Left lung (tissue), 4 donors: ENCODE measurements at regions not wholly inside any gene's neighbourhood (a gene's known extent, or its start where the extent isn't known, plus 50 kb on each side); places are given as distances from the start of the nearest gene placed in this dataset.

ENCODE experiments used
- ATAC-seq: fragments of 200-7000 bp; cut with Tn5 transposase; one replicate; pipeline ENCODE4 v1.9.1; 2020; ENCODE audit warnings: moderate library complexity
- DNase-seq, 4 donors: peaks; one replicate each; pipeline ENCODE4 v3.0.0-alpha.2; 2013 to 2020
- H3K27ac ChIP-seq, 2 donors: fragments of 200-600 bp; sonication (generic) in 1 of 2; one replicate each; pipeline versions ENCODE4 v1.5.0 to v1.8.0; 2020 to 2021
- H3K27me3 ChIP-seq, 2 donors: fragments of 200-600 bp; sonication (generic) in 1 of 2; one replicate each; pipeline versions ENCODE4 v1.5.0 to v1.8.0; 2020 to 2021
- H3K36me3 ChIP-seq, 2 donors: fragments of 200-600 bp; sonication (generic) in 1 of 2; one replicate each; pipeline versions ENCODE4 v1.5.0 to v1.8.0; 2020 to 2021
- H3K4me1 ChIP-seq, 2 donors: fragments of 200-600 bp; one replicate each; pipeline ENCODE4 v1.8.0; 2021
- H3K4me3 ChIP-seq, 2 donors: fragments of 200-600 bp; sonication (generic) in 1 of 2; one replicate each; pipeline versions ENCODE4 v1.5.0 to v1.8.0; 2020 to 2021; ENCODE audit warnings: mild to moderate bottlenecking in 1 of 2
- H3K9me3 ChIP-seq, 2 donors: fragments of 200-600 bp; sonication (generic) in 1 of 2; one replicate each; pipeline versions ENCODE4 v1.5.0 to v1.8.0; 2020 to 2021
- intact Hi-C, 2 donors: fragments of 100-400 bp; cut with DNase I; formaldehyde crosslinking; loops; one replicate each; pipeline versions ENCODE4 v1.11.2 to v1.14.2; 2022
- TF ChIP-seq, protein P1 (sequence below), 2 donors: fragments of 200-600 bp; sonication (generic) in 1 of 2; IDR thresholded peaks; one replicate each; pipeline versions ENCODE4 v1.5.0 to v1.8.0; 2021; ENCODE audit warnings: antibody characterized with exemption in 2 of 2
- donor health status: DM: no; HTN: yes; CAD: no.
- donor health status: DM: no; HTN: no; CAD: no.

DNA sequence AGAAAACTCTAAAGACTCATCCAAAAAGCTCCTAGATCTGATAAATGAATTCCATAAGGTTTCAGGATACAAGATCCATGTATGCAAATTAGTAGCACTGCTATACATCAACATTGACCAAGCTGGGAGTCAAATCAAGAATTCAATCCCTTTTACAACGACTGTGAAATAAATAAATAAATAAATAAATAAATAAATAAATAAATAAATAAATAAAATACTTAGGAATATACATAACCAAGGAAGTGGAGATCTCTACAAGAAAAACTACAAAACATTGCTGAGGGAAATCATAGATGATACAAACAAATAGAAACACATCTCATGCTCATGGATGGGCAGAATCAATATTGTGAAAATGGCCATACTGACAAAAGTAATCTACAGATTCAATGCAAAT, 132.0 kb upstream of the NRSN1 start:
- TF ChIP-seq, protein P1, sequence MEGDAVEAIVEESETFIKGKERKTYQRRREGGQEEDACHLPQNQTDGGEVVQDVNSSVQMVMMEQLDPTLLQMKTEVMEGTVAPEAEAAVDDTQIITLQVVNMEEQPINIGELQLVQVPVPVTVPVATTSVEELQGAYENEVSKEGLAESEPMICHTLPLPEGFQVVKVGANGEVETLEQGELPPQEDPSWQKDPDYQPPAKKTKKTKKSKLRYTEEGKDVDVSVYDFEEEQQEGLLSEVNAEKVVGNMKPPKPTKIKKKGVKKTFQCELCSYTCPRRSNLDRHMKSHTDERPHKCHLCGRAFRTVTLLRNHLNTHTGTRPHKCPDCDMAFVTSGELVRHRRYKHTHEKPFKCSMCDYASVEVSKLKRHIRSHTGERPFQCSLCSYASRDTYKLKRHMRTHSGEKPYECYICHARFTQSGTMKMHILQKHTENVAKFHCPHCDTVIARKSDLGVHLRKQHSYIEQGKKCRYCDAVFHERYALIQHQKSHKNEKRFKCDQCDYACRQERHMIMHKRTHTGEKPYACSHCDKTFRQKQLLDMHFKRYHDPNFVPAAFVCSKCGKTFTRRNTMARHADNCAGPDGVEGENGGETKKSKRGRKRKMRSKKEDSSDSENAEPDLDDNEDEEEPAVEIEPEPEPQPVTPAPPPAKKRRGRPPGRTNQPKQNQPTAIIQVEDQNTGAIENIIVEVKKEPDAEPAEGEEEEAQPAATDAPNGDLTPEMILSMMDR (IDR thresholded peaks at IDR 0.05) = no peak
- H3K9me3 ChIP-seq = peaks cover 0 to 11% of the 10 kb centered on the region in 2 donors
- H3K27ac ChIP-seq = no peak overlapping the region
- no peaks in the 10 kb centered on the region for H3K27me3 ChIP-seq
- DNase-seq = no peak
- ATAC-seq = no peak
- intact Hi-C loops = no loop called here
- H3K4me3 ChIP-seq = no peak overlapping the region
- H3K36me3 ChIP-seq = no peaks in the 10 kb centered on the region
- H3K4me1 ChIP-seq = no peaks in the 10 kb centered on the region

DNA sequence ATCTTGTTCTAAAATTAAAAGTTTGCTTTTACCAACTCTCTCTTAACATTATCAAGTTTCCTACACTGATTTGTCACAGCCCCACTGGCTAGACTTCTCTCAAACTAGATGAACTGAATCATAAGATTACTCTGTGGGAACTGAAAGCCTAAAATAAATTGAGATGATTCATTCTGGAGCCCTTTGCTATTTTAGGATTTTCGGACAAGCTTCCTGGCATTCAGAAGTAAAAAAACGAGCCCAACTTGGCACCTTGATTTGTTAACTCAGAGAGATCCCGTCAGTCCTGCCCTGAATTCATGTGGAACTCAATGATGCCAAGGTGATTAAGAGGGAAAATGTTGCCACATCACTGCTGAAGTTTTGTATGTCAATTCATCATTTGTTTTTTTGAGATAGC, 122.0 kb upstream of the NRSN1 start:
- no peak overlapping the region for H3K27ac ChIP-seq

DNA sequence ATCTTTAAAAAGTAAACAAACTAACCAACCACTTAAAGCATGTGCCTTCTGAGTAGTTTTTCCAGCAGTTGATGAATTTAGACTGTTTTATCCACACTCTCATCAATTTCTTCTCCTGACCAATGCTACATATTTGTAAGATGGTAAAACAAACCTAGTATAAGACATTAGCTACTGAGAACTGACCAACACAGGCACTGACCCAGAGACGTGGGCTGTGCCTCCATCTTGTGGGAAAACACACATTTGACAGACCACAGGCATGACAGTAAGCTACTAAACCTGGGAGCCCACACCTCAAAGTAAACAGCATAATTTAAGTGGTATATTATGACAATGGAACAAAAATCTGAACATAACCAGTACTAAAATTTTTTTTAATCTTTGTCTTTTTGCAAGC, 121.4 kb upstream of the NRSN1 start:
- H3K4me3 ChIP-seq = no peak overlapping the region
- intact Hi-C loops = no loop called here
- no peak overlapping the region for H3K27ac ChIP-seq
- ATAC-seq = peak; percentile 15
- H3K9me3 ChIP-seq = no peaks in the 10 kb centered on the region
- DNase-seq = no peak
- no peaks in the 10 kb centered on the region for H3K36me3 ChIP-seq
- TF ChIP-seq, protein P1 (IDR thresholded peaks at IDR 0.05) = no peak
- no peaks in the 10 kb centered on the region for H3K27me3 ChIP-seq
- H3K4me1 ChIP-seq = no peaks in the 10 kb centered on the region

More for the DNA sequence above, 122.0 kb upstream of the NRSN1 start:
- H3K36me3 ChIP-seq = no peaks in the 10 kb centered on the region
- H3K27me3 ChIP-seq = no peaks in the 10 kb centered on the region
- no peak overlapping the region for H3K4me3 ChIP-seq
- ATAC-seq = peak; percentile 61
- DNase-seq = no peak
- no peaks in the 10 kb centered on the region for H3K4me1 ChIP-seq
- TF ChIP-seq, protein P1 (IDR thresholded peaks at IDR 0.05) = no peak
- intact Hi-C loops = no loop called here
- H3K9me3 ChIP-seq = no peaks in the 10 kb centered on the region

DNA sequence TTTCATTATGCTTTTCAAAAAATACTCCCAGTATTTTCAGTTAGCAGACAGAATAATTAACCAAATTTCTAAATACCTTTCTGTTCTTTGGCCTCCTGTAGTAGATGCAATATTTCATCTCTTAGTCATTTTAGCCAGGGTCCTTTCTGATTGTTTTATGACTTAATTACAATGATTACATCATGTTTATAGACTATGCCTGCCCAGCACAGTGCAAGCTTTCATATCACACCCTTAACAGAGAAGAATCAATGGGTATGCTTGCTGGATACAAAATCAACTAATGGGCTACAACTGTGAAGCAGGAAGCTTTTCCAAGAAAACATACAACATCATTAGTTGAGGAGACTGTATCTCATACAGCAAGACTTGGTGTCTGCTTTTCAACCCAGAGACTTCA, 119.8 kb upstream of the NRSN1 start:
- Histone ChIP-seq H3K27ac (no peak overlapping the region), H3K36me3 (no peaks in the 10 kb centered on the region), H3K27me3 (no peaks in the 10 kb centered on the region), H3K4me3 (no peak overlapping the region), H3K4me1 (no peaks in the 10 kb centered on the region), H3K9me3 (no peaks in the 10 kb centered on the region)
- DNase-seq = no peak
- TF ChIP-seq, protein P1 (IDR thresholded peaks at IDR 0.05) = no peak
- intact Hi-C loops = no loop called here
- ATAC-seq = no peak

DNA sequence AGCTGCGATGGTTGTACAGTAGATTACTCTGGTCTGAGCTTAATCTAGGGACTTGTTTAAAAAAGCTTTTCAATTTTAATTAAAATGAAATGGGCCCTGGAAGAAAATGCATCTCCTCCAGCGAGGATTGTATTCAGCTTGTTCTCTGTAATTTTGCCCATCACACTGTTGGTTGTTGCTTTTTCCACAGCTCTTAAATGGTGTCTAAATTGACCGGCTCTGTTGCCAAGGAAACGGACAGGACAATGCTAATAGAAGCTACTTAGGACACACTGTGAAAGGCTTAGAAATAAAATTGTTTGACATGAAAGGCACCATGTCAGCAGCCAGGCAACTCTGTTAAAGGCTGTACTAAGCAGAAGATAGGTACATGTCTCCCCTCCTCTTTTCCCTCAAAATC, 116.7 kb upstream of the NRSN1 start:
- Histone ChIP-seq H3K27me3 (no peaks in the 10 kb centered on the region), H3K4me1 (no peaks in the 10 kb centered on the region), H3K36me3 (no peaks in the 10 kb centered on the region), H3K4me3 (no peak overlapping the region), H3K27ac (no peak overlapping the region), H3K9me3 (peaks cover 0 to 2% of the 10 kb centered on the region in 2 donors)
- TF ChIP-seq, protein P1 (IDR thresholded peaks at IDR 0.05) = no peak
- no peak for DNase-seq
- ATAC-seq = no peak
- intact Hi-C loops = no loop called here
